DND-41 (cell line): ENCODE measurements at regions not wholly inside any gene's neighbourhood (a gene's known extent, or its start where the extent isn't known, plus 50 kb on each side); places are given as distances from the start of the nearest gene placed in this dataset.

Experiments
- EZH2 ChIP-seq: IDR thresholded peaks from 3 replicates; pipeline ENCODE4 v1.6.1; 2012; ENCODE audit warnings: borderline replicate concordance, low read depth, mild to moderate bottlenecking, moderate library complexity, low read length, inconsistent platforms; ENCODE audit not compliant: severe bottlenecking
- TF ChIP-seq, protein P1 (sequence below): IDR thresholded peaks from 2 replicates; pipeline ENCODE4 v1.5.1; 2012; ENCODE audit warnings: borderline replicate concordance, low read length, moderate library complexity, mild to moderate bottlenecking; ENCODE audit not compliant: poor library complexity, severe bottlenecking; ENCODE audit errors: extremely low read depth

DNA sequence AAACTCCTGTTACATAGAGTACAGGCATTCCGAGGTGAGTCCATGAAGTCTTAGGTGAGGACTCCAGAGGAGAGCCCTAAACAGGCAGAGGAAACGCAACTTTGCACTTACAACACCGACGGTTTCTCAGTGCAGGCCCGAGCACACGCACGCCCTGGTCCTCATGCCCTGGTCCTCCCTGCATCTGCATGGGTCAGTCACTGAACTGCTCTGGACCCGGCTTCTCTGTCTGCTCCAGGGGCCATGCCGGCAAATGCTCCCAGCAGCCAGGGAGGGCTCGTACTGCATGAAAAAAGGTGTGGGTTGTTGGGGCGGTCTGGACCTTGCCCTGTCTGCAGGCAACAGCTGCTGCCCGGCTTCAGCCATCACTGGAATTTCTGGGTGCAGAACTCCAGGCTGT, 317.3 kb upstream of the SHH start:
- TF ChIP-seq, protein P1, sequence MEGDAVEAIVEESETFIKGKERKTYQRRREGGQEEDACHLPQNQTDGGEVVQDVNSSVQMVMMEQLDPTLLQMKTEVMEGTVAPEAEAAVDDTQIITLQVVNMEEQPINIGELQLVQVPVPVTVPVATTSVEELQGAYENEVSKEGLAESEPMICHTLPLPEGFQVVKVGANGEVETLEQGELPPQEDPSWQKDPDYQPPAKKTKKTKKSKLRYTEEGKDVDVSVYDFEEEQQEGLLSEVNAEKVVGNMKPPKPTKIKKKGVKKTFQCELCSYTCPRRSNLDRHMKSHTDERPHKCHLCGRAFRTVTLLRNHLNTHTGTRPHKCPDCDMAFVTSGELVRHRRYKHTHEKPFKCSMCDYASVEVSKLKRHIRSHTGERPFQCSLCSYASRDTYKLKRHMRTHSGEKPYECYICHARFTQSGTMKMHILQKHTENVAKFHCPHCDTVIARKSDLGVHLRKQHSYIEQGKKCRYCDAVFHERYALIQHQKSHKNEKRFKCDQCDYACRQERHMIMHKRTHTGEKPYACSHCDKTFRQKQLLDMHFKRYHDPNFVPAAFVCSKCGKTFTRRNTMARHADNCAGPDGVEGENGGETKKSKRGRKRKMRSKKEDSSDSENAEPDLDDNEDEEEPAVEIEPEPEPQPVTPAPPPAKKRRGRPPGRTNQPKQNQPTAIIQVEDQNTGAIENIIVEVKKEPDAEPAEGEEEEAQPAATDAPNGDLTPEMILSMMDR = no peak
- TF ChIP-seq EZH2 = no peak
